ENCODE measurements at regions not wholly inside any gene's neighbourhood (a gene's known extent, or its start where the extent isn't known, plus 50 kb on each side); places are given as distances from the start of the nearest gene placed in this dataset.

GRCh38 chr3:18900994-18901393 is 247.3 kb upstream of the KCNH8 start:
- no peak for TF ChIP-seq CTCF (IDR thresholded peaks at IDR 0.05; ENCODE audit: control extremely low read depth, extremely low read depth, low read depth, missing control alignments)
- no peak for DNase-seq (ENCODE audit: extremely low spot score)
- CTCF ChIA-PET: no interaction called here
- POLR2A ChIA-PET: no interaction called here

- CTCF ChIA-PET: no interaction called here
- TF ChIP-seq CTCF (IDR thresholded peaks at IDR 0.05; ENCODE audit: control extremely low read depth, extremely low read depth, low read depth, missing control alignments): no peak
These were observed 249.4 kb upstream of the KCNH8 start for GRCh38 chr3:18898911-18899310.

DNA sequence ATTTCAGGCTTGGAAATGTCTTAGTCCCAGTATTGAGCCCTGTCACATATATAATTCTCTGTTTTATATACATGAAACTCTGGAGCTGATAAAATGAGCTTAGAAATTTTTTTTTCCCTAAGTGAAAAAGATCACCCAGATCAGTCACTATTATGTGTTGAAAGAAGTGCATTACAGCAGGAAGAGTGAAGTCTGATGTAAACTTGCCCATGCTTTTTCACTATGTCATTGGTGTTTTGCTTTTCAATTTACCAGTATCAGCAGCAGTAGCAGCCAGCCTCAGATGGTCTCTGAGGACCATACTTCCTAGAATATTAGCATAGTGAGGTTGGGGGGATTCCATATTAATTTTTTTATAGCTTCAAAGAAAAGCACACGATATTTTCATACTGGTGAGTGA is 255.6 kb upstream of the KCNH8 start:
- POLR2A ChIA-PET: no interaction called here
- TF ChIP-seq CTCF (IDR thresholded peaks at IDR 0.05; ENCODE audit: control extremely low read depth, extremely low read depth, low read depth, missing control alignments): no peak
- DNase-seq (ENCODE audit: extremely low spot score): no peak
- CTCF ChIA-PET: no interaction called here

More at GRCh38 chr3:18898911-18899310, 249.4 kb upstream of the KCNH8 start:
- DNase-seq (ENCODE audit: extremely low spot score): no peak
- POLR2A ChIA-PET: no interaction called here

DNA sequence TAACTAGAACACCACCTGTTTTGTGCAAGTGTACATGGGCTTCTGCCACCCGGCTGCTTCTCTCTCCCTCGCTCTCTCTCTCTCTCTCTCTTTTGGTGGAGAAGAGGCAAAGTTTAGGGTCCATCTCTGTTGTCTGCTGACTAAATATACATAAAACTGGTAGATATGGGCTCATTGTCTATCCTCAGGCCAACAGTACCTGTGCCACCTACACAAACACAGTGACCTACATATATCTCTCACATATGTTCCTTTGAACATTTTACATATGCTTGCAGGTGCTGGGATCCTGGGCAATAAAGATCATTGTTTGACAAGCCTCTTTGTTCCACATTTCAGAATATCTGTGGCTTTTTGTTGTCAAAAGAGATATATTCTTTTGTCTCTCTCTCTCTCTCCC is 256.3 kb upstream of the KCNH8 start:
- DNase-seq (ENCODE audit: extremely low spot score): no peak
- TF ChIP-seq CTCF (IDR thresholded peaks at IDR 0.05; ENCODE audit: control extremely low read depth, extremely low read depth, low read depth, missing control alignments): no peak
- ChIA-PET POLR2A (interaction anchor here (0.7 kb wide), 1 partner anchor 1067 kb away, joined by 3 read pairs; no protein-coding TSS in a partner anchor), CTCF (interaction anchor here (1.0 kb wide), 1 partner anchor 15 kb away, joined by 3 read pairs; no protein-coding TSS in a partner anchor)

DNA sequence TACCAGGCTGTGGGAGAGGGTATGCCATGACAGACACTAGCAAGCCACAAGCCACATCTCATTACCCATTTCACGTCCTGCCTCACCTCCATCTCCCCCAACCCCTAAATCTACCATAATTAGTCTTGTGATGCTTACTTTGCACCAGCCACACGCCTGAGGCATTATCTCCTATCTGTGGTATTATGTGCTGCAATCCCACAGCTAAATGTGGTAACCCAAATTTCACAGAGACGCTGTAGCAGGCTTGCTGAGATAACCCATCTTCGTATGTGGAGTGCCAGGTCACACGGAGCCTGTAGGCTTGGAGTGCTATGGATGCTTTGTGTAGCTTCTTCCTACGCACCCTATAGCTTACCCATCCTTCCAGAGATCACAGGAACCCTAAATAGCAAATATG is 256.7 kb upstream of the KCNH8 start:
- DNase-seq (ENCODE audit: extremely low spot score): no peak
- CTCF ChIA-PET: interaction anchor here (1.0 to 1.2 kb wide), 2 partner anchors 15 to 45 kb away, joined by 3 read pairs; no protein-coding TSS in a partner anchor
- TF ChIP-seq CTCF (IDR thresholded peaks at IDR 0.05; ENCODE audit: control extremely low read depth, extremely low read depth, low read depth, missing control alignments): no peak
- POLR2A ChIA-PET: interaction anchor here (0.7 kb wide), 1 partner anchor 1068 kb away, joined by 3 read pairs; no protein-coding TSS in a partner anchor

- no peak for TF ChIP-seq CTCF (IDR thresholded peaks at IDR 0.05; ENCODE audit: control extremely low read depth, extremely low read depth, low read depth, missing control alignments)
- ChIA-PET CTCF (interaction anchor here (1.2 to 1.6 kb wide), 2 partner anchors 12 to 46 kb away, joined by 3 to 5 read pairs; no protein-coding TSS in a partner anchor), POLR2A (no interaction called here)
- DNase-seq (ENCODE audit: extremely low spot score): no peak
These were observed 257.9 kb upstream of the KCNH8 start for GRCh38 chr3:18890449-18890848.

Measured in GM10248 (cell line).